Left renal cortex interstitium (tissue), 4 donors: ENCODE measurements at regions not wholly inside any gene's neighbourhood (a gene's known extent, or its start where the extent isn't known, plus 50 kb on each side); places are given as distances from the start of the nearest gene placed in this dataset.
"Not testable (repeated sequence)": the region's sequence is repeated elsewhere in the genome, so short reads cannot be mapped to it uniquely, and the experiment has no call there.

Source experiments
- DNase-seq, 4 donors: peaks; one replicate each; pipeline ENCODE4 v3.0.0-alpha.2; 2013; ENCODE audit warnings: low read depth in 4 of 4, low spot score in 2 of 4, missing footprints in 1 of 4

- DNase-seq: no peak
Observed at GRCh38 chr2:236816197-236817170, 246.9 kb downstream of the ACKR3 start.

GRCh38 chr2:236818281-236819045, 248.8 kb downstream of the ACKR3 start:
- no peak for DNase-seq

- DNase-seq: no peak
Observed at GRCh38 chr2:236819275-236820002, 249.8 kb downstream of the ACKR3 start.

GRCh38 chr2:236820763-236821344, 251.2 kb downstream of the ACKR3 start:
- DNase-seq: no peak

- DNase-seq: no peak
Observed at GRCh38 chr2:236823041-236823629, 253.5 kb downstream of the ACKR3 start.

GRCh38 chr2:236823963-236824362, 254.3 kb downstream of the ACKR3 start:
- no peak for DNase-seq

GRCh38 chr2:236824836-236825235, 255.2 kb downstream of the ACKR3 start:
- DNase-seq: no peak

- no peak for DNase-seq
Observed at GRCh38 chr2:236825989-236826510, 256.4 kb downstream of the ACKR3 start.

- no peak for DNase-seq
Observed at GRCh38 chr2:236826606-236827156, 257.1 kb downstream of the ACKR3 start.

- no peak for DNase-seq
Observed at GRCh38 chr2:236827997-236828396, 257.7 kb upstream of the COPS8 start.

GRCh38 chr2:236828820-236829219, 256.9 kb upstream of the COPS8 start:
- no peak for DNase-seq

GRCh38 chr2:236830926-236831325, 254.8 kb upstream of the COPS8 start:
- DNase-seq: no peak

GRCh38 chr2:236831698-236832097, 254.0 kb upstream of the COPS8 start:
- no peak for DNase-seq

GRCh38 chr2:236833501-236834073, 252.1 kb upstream of the COPS8 start:
- no peak for DNase-seq

GRCh38 chr2:236834284-236834683, 251.4 kb upstream of the COPS8 start:
- no peak for DNase-seq

GRCh38 chr2:236835307-236836024, 250.2 kb upstream of the COPS8 start:
- DNase-seq: no peak

GRCh38 chr2:236836028-236836427, 249.7 kb upstream of the COPS8 start:
- not testable (repeated sequence) for DNase-seq

GRCh38 chr2:236840215-236840614, 245.5 kb upstream of the COPS8 start:
- DNase-seq: no peak

- no peak for DNase-seq
Observed at GRCh38 chr2:236840857-236841256, 244.8 kb upstream of the COPS8 start.
